ENCODE measurements at regions not wholly inside any gene's neighbourhood (a gene's known extent, or its start where the extent isn't known, plus 50 kb on each side); places are given as distances from the start of the nearest gene placed in this dataset.

GRCh38 chr13:50257646-50258045, 242.4 kb downstream of the KCNRG start:
- Histone ChIP-seq H3K4me1 (ENCODE audit: control insufficient read depth, insufficient read depth, low read length) (peaks cover 15% of the 10 kb centered on the region), H3K27me3 (ENCODE audit: control insufficient read depth, insufficient read depth, low read length) (no peaks in the 10 kb centered on the region), H3K36me3 (ENCODE audit: control insufficient read depth, insufficient read depth, low read length) (no peaks in the 10 kb centered on the region), H3K4me3 (ENCODE audit: low read length) (no peak overlapping the region), H3K27ac (ENCODE audit: low read length) (no peak overlapping the region), H3K9me3 (ENCODE audit: control insufficient read depth, insufficient read depth, low read length) (no peaks in the 10 kb centered on the region)
- DNase-seq = no peak
- Mint-ChIP-seq H3K27me3 (ENCODE audit: low read depth in 2 of 2) (peaks cover 2 to 6% of the 10 kb centered on the region in 2 donors), H3K9me3 (no peaks in the 10 kb centered on the region), H3K27ac (no peak overlapping the region), H3K4me1 (peaks cover 41 to 48% of the 10 kb centered on the region in 2 donors), H3K4me3 (no peak overlapping the region), H3K36me3 (no peaks in the 10 kb centered on the region)
- TF ChIP-seq, protein P1, sequence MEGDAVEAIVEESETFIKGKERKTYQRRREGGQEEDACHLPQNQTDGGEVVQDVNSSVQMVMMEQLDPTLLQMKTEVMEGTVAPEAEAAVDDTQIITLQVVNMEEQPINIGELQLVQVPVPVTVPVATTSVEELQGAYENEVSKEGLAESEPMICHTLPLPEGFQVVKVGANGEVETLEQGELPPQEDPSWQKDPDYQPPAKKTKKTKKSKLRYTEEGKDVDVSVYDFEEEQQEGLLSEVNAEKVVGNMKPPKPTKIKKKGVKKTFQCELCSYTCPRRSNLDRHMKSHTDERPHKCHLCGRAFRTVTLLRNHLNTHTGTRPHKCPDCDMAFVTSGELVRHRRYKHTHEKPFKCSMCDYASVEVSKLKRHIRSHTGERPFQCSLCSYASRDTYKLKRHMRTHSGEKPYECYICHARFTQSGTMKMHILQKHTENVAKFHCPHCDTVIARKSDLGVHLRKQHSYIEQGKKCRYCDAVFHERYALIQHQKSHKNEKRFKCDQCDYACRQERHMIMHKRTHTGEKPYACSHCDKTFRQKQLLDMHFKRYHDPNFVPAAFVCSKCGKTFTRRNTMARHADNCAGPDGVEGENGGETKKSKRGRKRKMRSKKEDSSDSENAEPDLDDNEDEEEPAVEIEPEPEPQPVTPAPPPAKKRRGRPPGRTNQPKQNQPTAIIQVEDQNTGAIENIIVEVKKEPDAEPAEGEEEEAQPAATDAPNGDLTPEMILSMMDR (IDR thresholded peaks at IDR 0.05) = no peak
- 75% methylated on average over 3 of the region's 3 CpGs for WGBS (ENCODE audit: insufficient coverage)
- no peak for ATAC-seq
- intact Hi-C loops (cut with micrococcal nuclease) = loop anchor here (10.0 kb wide), 1 partner anchor 257 kb away; no protein-coding TSS in a partner anchor

DNA sequence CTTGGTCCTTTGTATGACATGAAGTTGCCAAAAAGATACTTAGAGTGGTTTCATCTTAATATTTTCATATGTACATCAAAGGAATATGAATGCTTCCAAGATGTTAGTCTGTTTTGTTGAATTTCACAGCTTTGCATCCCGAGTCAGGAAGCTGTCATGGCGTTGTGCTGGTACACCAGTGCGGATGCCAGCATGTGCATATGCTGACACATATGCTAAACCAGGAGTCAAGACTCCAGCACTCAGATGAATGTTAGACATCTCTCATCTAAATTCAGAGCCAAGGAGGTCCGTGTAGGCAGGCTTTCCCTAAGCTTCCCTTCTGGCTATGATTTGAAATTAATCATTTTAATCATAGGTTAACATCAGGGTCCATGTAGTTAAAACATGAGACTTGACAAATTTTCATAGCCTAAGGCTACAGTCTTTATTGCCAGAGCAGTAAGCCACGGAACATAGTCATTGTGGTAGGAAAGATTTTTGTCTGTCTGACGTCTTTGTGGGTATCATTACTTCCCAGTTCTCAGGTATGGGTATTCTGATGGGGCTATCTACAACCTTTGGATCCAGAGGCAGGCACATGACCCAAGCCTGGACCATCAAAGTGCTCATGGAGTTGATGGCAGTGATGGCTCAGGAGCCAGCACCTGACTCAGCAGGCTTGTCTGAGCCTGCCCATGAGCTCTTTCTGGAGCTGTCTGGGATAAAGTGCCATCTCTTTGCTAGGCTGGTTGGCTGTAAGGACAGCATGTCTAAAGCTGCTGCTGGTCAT, 246.1 kb downstream of the KCNRG start:
- Histone ChIP-seq H3K27ac (ENCODE audit: low read length) (no peak overlapping the region), H3K36me3 (ENCODE audit: control insufficient read depth, insufficient read depth, low read length) (no peaks in the 10 kb centered on the region), H3K4me1 (ENCODE audit: control insufficient read depth, insufficient read depth, low read length) (peaks cover 8% of the 10 kb centered on the region), H3K9me3 (ENCODE audit: control insufficient read depth, insufficient read depth, low read length) (no peaks in the 10 kb centered on the region), H3K4me3 (ENCODE audit: low read length) (no peak overlapping the region), H3K27me3 (ENCODE audit: control insufficient read depth, insufficient read depth, low read length) (no peaks in the 10 kb centered on the region)
- Mint-ChIP-seq H3K27ac (no peak overlapping the region), H3K4me1 (peaks cover 28 to 35% of the 10 kb centered on the region in 2 donors), H3K9me3 (no peaks in the 10 kb centered on the region), H3K36me3 (no peaks in the 10 kb centered on the region), H3K27me3 (ENCODE audit: low read depth in 2 of 2) (peaks cover 0 to 7% of the 10 kb centered on the region in 2 donors), H3K4me3 (no peak overlapping the region)
- TF ChIP-seq, protein P1 (IDR thresholded peaks at IDR 0.05) = no peak
- intact Hi-C loops (cut with micrococcal nuclease) = no loop called here
- DNase-seq = no peak
- peak in 1 of 3 donors; percentile 65 for ATAC-seq
- WGBS (ENCODE audit: insufficient coverage) = 83% methylated on average over 6 of the region's 6 CpGs

DNA sequence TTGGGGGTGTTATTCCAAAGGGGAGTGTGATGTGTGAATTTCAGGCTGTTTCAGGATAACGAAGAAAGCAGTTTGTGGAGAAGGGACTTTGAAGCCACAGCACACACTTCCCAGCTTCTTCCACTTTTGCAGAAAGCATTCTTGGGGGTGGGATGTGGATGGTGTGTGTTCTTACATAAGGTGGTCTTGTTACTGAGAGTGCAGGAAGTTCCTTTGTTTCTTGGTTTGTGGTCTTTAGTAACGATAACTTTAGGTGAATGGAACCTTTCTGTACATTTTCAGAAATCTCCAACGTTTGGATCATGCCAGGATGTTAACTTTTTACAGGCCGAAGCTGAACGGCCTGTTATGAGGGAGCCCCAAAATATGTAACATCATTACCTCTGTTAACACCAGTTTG, 251.8 kb downstream of the KCNRG start:
- H3K4me3 ChIP-seq (ENCODE audit: low read length) = no peak overlapping the region
- Mint-ChIP-seq H3K36me3 (no peaks in the 10 kb centered on the region), H3K27me3 (ENCODE audit: low read depth in 2 of 2) (peaks cover 2 to 8% of the 10 kb centered on the region in 2 donors), H3K4me3 (no peak overlapping the region), H3K9me3 (no peaks in the 10 kb centered on the region), H3K27ac (no peak overlapping the region), H3K4me1 (peaks cover under 1 to 6% of the 10 kb centered on the region in 2 donors)
- ATAC-seq (no peak), DNase-seq (no peak)
- TF ChIP-seq, protein P1 (IDR thresholded peaks at IDR 0.05) = no peak
- H3K4me1 ChIP-seq (ENCODE audit: control insufficient read depth, insufficient read depth, low read length) = no peaks in the 10 kb centered on the region
- intact Hi-C loops (cut with micrococcal nuclease) = no loop called here
- no peak overlapping the region for H3K27ac ChIP-seq (ENCODE audit: low read length)
- H3K9me3 ChIP-seq (ENCODE audit: control insufficient read depth, insufficient read depth, low read length) = no peaks in the 10 kb centered on the region
- H3K27me3 ChIP-seq (ENCODE audit: control insufficient read depth, insufficient read depth, low read length) = no peaks in the 10 kb centered on the region
- WGBS (ENCODE audit: insufficient coverage) = 50% methylated on average over 4 of the region's 5 CpGs
- no peaks in the 10 kb centered on the region for H3K36me3 ChIP-seq (ENCODE audit: control insufficient read depth, insufficient read depth, low read length)

DNA sequence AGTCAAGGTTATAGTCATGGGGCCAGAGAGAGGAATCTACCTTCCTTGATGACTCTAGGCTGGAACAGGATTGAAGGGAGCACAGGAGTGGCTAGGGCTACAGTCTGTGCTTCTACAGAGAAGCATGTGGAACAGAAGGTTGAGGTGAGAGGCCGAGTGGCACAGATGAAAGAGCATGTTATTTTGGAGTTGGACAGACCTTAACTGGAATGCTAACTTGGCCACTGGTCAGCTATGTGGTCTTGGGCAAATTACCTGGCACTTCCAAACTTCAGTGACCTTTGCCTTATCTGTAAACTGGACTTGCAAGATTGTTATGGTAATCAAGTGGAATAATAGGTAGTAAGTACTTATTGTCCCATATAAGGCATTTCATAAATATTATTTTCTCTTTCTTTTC, 252.7 kb downstream of the KCNRG start:
- Mint-ChIP-seq H3K4me3 (no peak overlapping the region), H3K27me3 (ENCODE audit: low read depth in 2 of 2) (peaks cover 5 to 8% of the 10 kb centered on the region in 2 donors), H3K36me3 (no peaks in the 10 kb centered on the region), H3K27ac (no peak overlapping the region), H3K9me3 (no peaks in the 10 kb centered on the region), H3K4me1 (peaks cover 4 to 6% of the 10 kb centered on the region in 2 donors)
- Histone ChIP-seq H3K27me3 (ENCODE audit: control insufficient read depth, insufficient read depth, low read length) (no peaks in the 10 kb centered on the region), H3K4me3 (ENCODE audit: low read length) (no peak overlapping the region), H3K4me1 (ENCODE audit: control insufficient read depth, insufficient read depth, low read length) (no peaks in the 10 kb centered on the region), H3K9me3 (ENCODE audit: control insufficient read depth, insufficient read depth, low read length) (no peaks in the 10 kb centered on the region), H3K27ac (ENCODE audit: low read length) (no peak overlapping the region), H3K36me3 (ENCODE audit: control insufficient read depth, insufficient read depth, low read length) (no peaks in the 10 kb centered on the region)
- TF ChIP-seq, protein P1 (IDR thresholded peaks at IDR 0.05) = no peak
- ATAC-seq (no peak), DNase-seq (no peak)
- intact Hi-C loops (cut with micrococcal nuclease) = no loop called here
- WGBS (ENCODE audit: insufficient coverage) = 86% methylated on average over 1 of the region's 1 CpG
